ENCODE measurements at regions not wholly inside any gene's neighbourhood (a gene's known extent, or its start where the extent isn't known, plus 50 kb on each side); places are given as distances from the start of the nearest gene placed in this dataset.
"Not testable (repeated sequence)": the region's sequence is repeated elsewhere in the genome, so short reads cannot be mapped to it uniquely, and the experiment has no call there.

- TF ChIP-seq CTCF, POLR2A, EP300 (IDR thresholded peaks at IDR 0.05): not testable (repeated sequence)
These were observed 382.7 kb upstream of the NMUR2 start for GRCh38 chr5:152787709-152788217.
